Kidney epithelial cell (primary cell): ENCODE measurements at regions not wholly inside any gene's neighbourhood (a gene's known extent, or its start where the extent isn't known, plus 50 kb on each side); places are given as distances from the start of the nearest gene placed in this dataset.
A peak's percentile ranks its signal among the peaks of the same experiment; 100 is the strongest.

Experiments used
- DNase-seq: peaks from one replicate; pipeline ENCODE4 v3.0.0-alpha.2; 2010; ENCODE audit warnings: low read depth
- H3K27me3 ChIP-seq: 2 replicates; pipeline ENCODE4 v1.6.0; 2011; ENCODE audit warnings: low read length; ENCODE audit not compliant: control insufficient read depth, insufficient read depth
- H3K36me3 ChIP-seq: 2 replicates; pipeline ENCODE4 v1.5.1; 2011; ENCODE audit warnings: low read length; ENCODE audit not compliant: control insufficient read depth, insufficient read depth
- H3K4me3 ChIP-seq: 2 replicates; pipeline ENCODE4 v1.5.1; 2011; ENCODE audit warnings: low read depth, mild to moderate bottlenecking, control low read depth, low read length
- CTCF ChIP-seq: IDR thresholded peaks from 2 replicates; pipeline ENCODE4 v1.5.1; 2011; ENCODE audit warnings: mild to moderate bottlenecking, moderate library complexity, low read length, control low read depth, inconsistent platforms; ENCODE audit not compliant: insufficient read depth, poor library complexity, severe bottlenecking

- no peaks in the 10 kb centered on the region for H3K27me3 ChIP-seq
- no peaks in the 10 kb centered on the region for H3K36me3 ChIP-seq
- TF ChIP-seq CTCF: no peak
- no peak overlapping the region for H3K4me3 ChIP-seq
- no peak for DNase-seq
Measured at GRCh38 chr11:128182844-128183243, 404.5 kb downstream of the ETS1 start.

GRCh38 chr11:128181984-128182383 is 405.4 kb downstream of the ETS1 start:
- DNase-seq: no peak
- Histone ChIP-seq H3K4me3 (no peak overlapping the region), H3K27me3 (no peaks in the 10 kb centered on the region), H3K36me3 (no peaks in the 10 kb centered on the region)
- TF ChIP-seq CTCF: no peak

- no peak for TF ChIP-seq CTCF
- no peaks in the 10 kb centered on the region for H3K27me3 ChIP-seq
- H3K4me3 ChIP-seq: no peak overlapping the region
- no peak for DNase-seq
- H3K36me3 ChIP-seq: no peaks in the 10 kb centered on the region
Measured at GRCh38 chr11:128181088-128181480, 406.3 kb downstream of the ETS1 start.

GRCh38 chr11:128180441-128181087 is 406.8 kb downstream of the ETS1 start:
- Histone ChIP-seq H3K36me3 (no peaks in the 10 kb centered on the region), H3K4me3 (no peak overlapping the region), H3K27me3 (no peaks in the 10 kb centered on the region)
- peak; percentile 54 for DNase-seq
- TF ChIP-seq CTCF: no peak

- no peak for TF ChIP-seq CTCF
- Histone ChIP-seq H3K36me3 (no peaks in the 10 kb centered on the region), H3K4me3 (no peak overlapping the region), H3K27me3 (no peaks in the 10 kb centered on the region)
- no peak for DNase-seq
Measured at GRCh38 chr11:128179512-128179911, 407.8 kb downstream of the ETS1 start.

GRCh38 chr11:128179039-128179438 is 408.3 kb downstream of the ETS1 start:
- no peaks in the 10 kb centered on the region for H3K27me3 ChIP-seq
- no peak overlapping the region for H3K4me3 ChIP-seq
- no peak for DNase-seq
- no peaks in the 10 kb centered on the region for H3K36me3 ChIP-seq
- TF ChIP-seq CTCF: no peak
